Activated T-cell treated with anti-CD3 and anti-CD28 coated beads, Interleukin-2, amount 50 U/mL, for 4 hours (primary cell): ENCODE measurements at regions not wholly inside any gene's neighbourhood (a gene's known extent, or its start where the extent isn't known, plus 50 kb on each side); places are given as distances from the start of the nearest gene placed in this dataset.
"Not testable (repeated sequence)": the region's sequence is repeated elsewhere in the genome, so short reads cannot be mapped to it uniquely, and the experiment has no call there.

ENCODE experiments used
- ATAC-seq, 2 donors: fragments of 200-7000 bp; cut with Tn5 transposase; one replicate each; pipeline ENCODE4 v1.10.0; 2021
- DNase-seq: peaks from one replicate; pipeline ENCODE4 v3.0.0-alpha.2; 2020
- H3K27me3 Mint-ChIP-seq: one replicate; pipeline ENCODE4 v1.8.0; 2021; ENCODE audit warnings: low read depth, mixed read lengths
- H3K36me3 Mint-ChIP-seq: one replicate; pipeline ENCODE4 v1.8.0; 2022; ENCODE audit warnings: mixed read lengths; ENCODE audit not compliant: insufficient read depth
- H3K4me1 Mint-ChIP-seq: one replicate; pipeline ENCODE4 v1.8.0; 2021; ENCODE audit warnings: low read depth, mixed read lengths
- H3K4me3 Mint-ChIP-seq: one replicate; pipeline ENCODE4 v1.8.0; 2021; ENCODE audit warnings: mild to moderate bottlenecking, moderate library complexity, mixed read lengths
- H3K9me3 Mint-ChIP-seq: one replicate; pipeline ENCODE4 v1.8.0; 2021; ENCODE audit warnings: mixed read lengths

GRCh38 chr7:43033369-43033768, 79.1 kb upstream of the HECW1 start:
- no peaks in the 10 kb centered on the region for H3K36me3 Mint-ChIP-seq
- ATAC-seq, result no peak
- no peaks in the 10 kb centered on the region for H3K4me1 Mint-ChIP-seq
- H3K27me3 Mint-ChIP-seq, result peaks cover 4% of the 10 kb centered on the region
- H3K9me3 Mint-ChIP-seq, result no peaks in the 10 kb centered on the region
- no peak overlapping the region for H3K4me3 Mint-ChIP-seq
- DNase-seq, result no peak

- DNase-seq (no peak), ATAC-seq (no peak)
- H3K4me3 Mint-ChIP-seq, result no peak overlapping the region
- H3K9me3 Mint-ChIP-seq, result no peaks in the 10 kb centered on the region
- H3K27me3 Mint-ChIP-seq, result no peaks in the 10 kb centered on the region
- H3K4me1 Mint-ChIP-seq, result no peaks in the 10 kb centered on the region
- no peaks in the 10 kb centered on the region for H3K36me3 Mint-ChIP-seq
These were observed 77.9 kb upstream of the HECW1 start for GRCh38 chr7:43034535-43035002.

GRCh38 chr7:43037531-43037930, 74.9 kb upstream of the HECW1 start:
- ATAC-seq (no peak), DNase-seq (no peak)
- H3K36me3 Mint-ChIP-seq, result no peaks in the 10 kb centered on the region
- peaks cover 4% of the 10 kb centered on the region for H3K27me3 Mint-ChIP-seq
- H3K9me3 Mint-ChIP-seq, result no peaks in the 10 kb centered on the region
- no peak overlapping the region for H3K4me3 Mint-ChIP-seq
- H3K4me1 Mint-ChIP-seq, result no peaks in the 10 kb centered on the region

- peaks cover 5% of the 10 kb centered on the region for H3K27me3 Mint-ChIP-seq
- no peaks in the 10 kb centered on the region for H3K9me3 Mint-ChIP-seq
- no peak for ATAC-seq
- no peaks in the 10 kb centered on the region for H3K36me3 Mint-ChIP-seq
- no peaks in the 10 kb centered on the region for H3K4me1 Mint-ChIP-seq
- no peak overlapping the region for H3K4me3 Mint-ChIP-seq
- no peak for DNase-seq
These were observed 74.2 kb upstream of the HECW1 start for GRCh38 chr7:43038254-43038653.

- no peak overlapping the region for H3K4me3 Mint-ChIP-seq
- H3K36me3 Mint-ChIP-seq, result no peaks in the 10 kb centered on the region
- DNase-seq (no peak), ATAC-seq (no peak)
- peaks cover 11% of the 10 kb centered on the region for H3K27me3 Mint-ChIP-seq
- no peaks in the 10 kb centered on the region for H3K4me1 Mint-ChIP-seq
- H3K9me3 Mint-ChIP-seq, result no peaks in the 10 kb centered on the region
These were observed 73.1 kb upstream of the HECW1 start for GRCh38 chr7:43039346-43039745.

- ATAC-seq (no peak), DNase-seq (no peak)
- peaks cover 16% of the 10 kb centered on the region for H3K27me3 Mint-ChIP-seq
- no peaks in the 10 kb centered on the region for H3K9me3 Mint-ChIP-seq
- H3K36me3 Mint-ChIP-seq, result no peaks in the 10 kb centered on the region
- no peaks in the 10 kb centered on the region for H3K4me1 Mint-ChIP-seq
- no peak overlapping the region for H3K4me3 Mint-ChIP-seq
These were observed 72.0 kb upstream of the HECW1 start for GRCh38 chr7:43040461-43040860.

- Mint-ChIP-seq H3K36me3 (no peaks in the 10 kb centered on the region), H3K4me3 (no peak overlapping the region), H3K4me1 (no peaks in the 10 kb centered on the region), H3K27me3 (peaks cover 21% of the 10 kb centered on the region), H3K9me3 (no peaks in the 10 kb centered on the region)
- DNase-seq (no peak), ATAC-seq (no peak)
These were observed 71.3 kb upstream of the HECW1 start for GRCh38 chr7:43041105-43041504.

- no peak for ATAC-seq
- Mint-ChIP-seq H3K36me3 (no peaks in the 10 kb centered on the region), H3K4me1 (no peaks in the 10 kb centered on the region), H3K4me3 (no peak overlapping the region), H3K9me3 (no peaks in the 10 kb centered on the region), H3K27me3 (peaks cover 21% of the 10 kb centered on the region)
- no peak for DNase-seq
These were observed 70.7 kb upstream of the HECW1 start for GRCh38 chr7:43041724-43042123.

GRCh38 chr7:43042302-43042701, 70.1 kb upstream of the HECW1 start:
- no peaks in the 10 kb centered on the region for H3K4me1 Mint-ChIP-seq
- H3K4me3 Mint-ChIP-seq, result no peak overlapping the region
- H3K9me3 Mint-ChIP-seq, result no peaks in the 10 kb centered on the region
- H3K36me3 Mint-ChIP-seq, result no peaks in the 10 kb centered on the region
- DNase-seq (no peak), ATAC-seq (no peak)
- H3K27me3 Mint-ChIP-seq, result peaks cover 21% of the 10 kb centered on the region

- Mint-ChIP-seq H3K4me3 (no peak overlapping the region), H3K4me1 (no peaks in the 10 kb centered on the region), H3K27me3 (peaks cover 34% of the 10 kb centered on the region), H3K9me3 (peaks cover 12% of the 10 kb centered on the region), H3K36me3 (no peaks in the 10 kb centered on the region)
- DNase-seq, result no peak
- no peak for ATAC-seq
These were observed 67.9 kb upstream of the HECW1 start for GRCh38 chr7:43044511-43044910.

- H3K9me3 Mint-ChIP-seq, result peaks cover 5% of the 10 kb centered on the region
- H3K27me3 Mint-ChIP-seq, result peaks cover 22% of the 10 kb centered on the region
- H3K36me3 Mint-ChIP-seq, result no peaks in the 10 kb centered on the region
- DNase-seq (no peak), ATAC-seq (no peak)
- no peak overlapping the region for H3K4me3 Mint-ChIP-seq
- peaks cover 5% of the 10 kb centered on the region for H3K4me1 Mint-ChIP-seq
These were observed 58.3 kb upstream of the HECW1 start for GRCh38 chr7:43054052-43054722.

GRCh38 chr7:43057141-43057540, 55.3 kb upstream of the HECW1 start:
- Mint-ChIP-seq H3K4me3 (no peak overlapping the region), H3K27me3 (peaks cover 18% of the 10 kb centered on the region), H3K36me3 (no peaks in the 10 kb centered on the region), H3K4me1 (peaks cover 5% of the 10 kb centered on the region), H3K9me3 (no peaks in the 10 kb centered on the region)
- no peak for ATAC-seq
- DNase-seq, result no peak

- no peaks in the 10 kb centered on the region for H3K36me3 Mint-ChIP-seq
- H3K27me3 Mint-ChIP-seq, result peaks cover 18% of the 10 kb centered on the region
- ATAC-seq (no peak), DNase-seq (no peak)
- H3K9me3 Mint-ChIP-seq, result no peaks in the 10 kb centered on the region
- H3K4me3 Mint-ChIP-seq, result peak overlapping the region; percentile 7
- peaks cover 5% of the 10 kb centered on the region for H3K4me1 Mint-ChIP-seq
These were observed 54.0 kb upstream of the HECW1 start for GRCh38 chr7:43058271-43059066.

- not testable (repeated sequence) for H3K36me3 Mint-ChIP-seq, DNase-seq, ATAC-seq, H3K9me3 Mint-ChIP-seq, H3K4me1 Mint-ChIP-seq
- Mint-ChIP-seq H3K4me3 (peak overlapping the region; percentile 80), H3K27me3 (peaks cover 18% of the 10 kb centered on the region)
These were observed 53.3 kb upstream of the HECW1 start for GRCh38 chr7:43059067-43059600.
